Progenitor cell of endocrine pancreas (in vitro differentiated cells): ENCODE measurements at regions not wholly inside any gene's neighbourhood (a gene's known extent, or its start where the extent isn't known, plus 50 kb on each side); places are given as distances from the start of the nearest gene placed in this dataset.

Experiments used
- DNase-seq: peaks from one replicate; pipeline ENCODE4 v3.0.0; 2021; ENCODE audit warnings: low spot score; ENCODE audit not compliant: unreplicated experiment
- H3K27ac Mint-ChIP-seq: 2 replicates; pipeline ENCODE4 v1.8.0; 2021; ENCODE audit warnings: mild to moderate bottlenecking, moderate library complexity, mixed read lengths
- H3K27me3 Mint-ChIP-seq: 2 replicates; pipeline ENCODE4 v1.8.0; 2021; ENCODE audit warnings: mixed read lengths
- H3K36me3 Mint-ChIP-seq: 2 replicates; pipeline ENCODE4 v1.8.0; 2022; ENCODE audit warnings: mixed read lengths; ENCODE audit not compliant: insufficient read depth
- H3K4me1 Mint-ChIP-seq: 2 replicates; pipeline ENCODE4 v1.8.0; 2021; ENCODE audit warnings: low read depth, mixed read lengths
- H3K4me3 Mint-ChIP-seq: 2 replicates; pipeline ENCODE4 v1.8.0; 2021; ENCODE audit warnings: low read depth, mild to moderate bottlenecking, moderate library complexity, mixed read lengths
- H3K9me3 Mint-ChIP-seq: 2 replicates; pipeline ENCODE4 v1.8.0; 2021; ENCODE audit warnings: low read depth, mixed read lengths
- CTCF ChIP-seq: fragments of 200-600 bp; sonication (generic); IDR thresholded peaks from one replicate; pipeline ENCODE4 v1.5.0; 2021; ENCODE audit warnings: antibody characterized with exemption, mild to moderate bottlenecking; ENCODE audit not compliant: unreplicated experiment

- H3K9me3 Mint-ChIP-seq: no peaks in the 10 kb centered on the region
- no peak for DNase-seq
- no peak overlapping the region for H3K4me3 Mint-ChIP-seq
- no peaks in the 10 kb centered on the region for H3K4me1 Mint-ChIP-seq
- no peaks in the 10 kb centered on the region for H3K36me3 Mint-ChIP-seq
- no peak for TF ChIP-seq CTCF
- H3K27ac Mint-ChIP-seq: no peak overlapping the region
- H3K27me3 Mint-ChIP-seq: no peaks in the 10 kb centered on the region
Observed at GRCh38 chr9:99392986-99393385, 170.9 kb downstream of the SEC61B start.

DNA sequence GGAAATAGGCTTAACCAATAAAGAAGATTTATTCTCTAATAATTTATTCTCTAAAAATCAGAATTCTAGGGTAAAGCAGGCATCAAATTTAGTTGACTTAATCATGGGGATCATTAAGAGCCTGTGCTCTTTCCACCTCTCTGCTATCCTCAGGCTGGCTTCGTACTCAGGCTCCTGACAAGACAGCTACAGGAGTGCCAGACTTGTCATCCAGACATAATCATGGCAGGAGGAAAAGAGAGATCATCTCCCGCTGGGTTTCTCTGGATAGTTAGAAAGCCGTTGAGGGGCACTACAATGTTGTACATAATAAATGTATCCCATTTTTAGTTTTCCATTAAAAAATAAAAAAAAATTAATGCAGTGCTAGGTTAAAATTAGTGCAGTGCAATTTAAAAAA lies 171.9 kb downstream of the SEC61B start:
- no peak overlapping the region for H3K27ac Mint-ChIP-seq

GRCh38 chr9:99398241-99398640 lies 176.2 kb downstream of the SEC61B start:
- no peaks in the 10 kb centered on the region for H3K4me1 Mint-ChIP-seq
- TF ChIP-seq CTCF: no peak
- DNase-seq: no peak
- no peaks in the 10 kb centered on the region for H3K36me3 Mint-ChIP-seq
- no peaks in the 10 kb centered on the region for H3K9me3 Mint-ChIP-seq
- H3K27ac Mint-ChIP-seq: no peak overlapping the region
- H3K27me3 Mint-ChIP-seq: no peaks in the 10 kb centered on the region
- H3K4me3 Mint-ChIP-seq: no peak overlapping the region

More for the DNA sequence above, 171.9 kb downstream of the SEC61B start:
- H3K4me3 Mint-ChIP-seq: no peak overlapping the region
- DNase-seq: no peak
- TF ChIP-seq CTCF: no peak
- no peaks in the 10 kb centered on the region for H3K27me3 Mint-ChIP-seq
- no peaks in the 10 kb centered on the region for H3K9me3 Mint-ChIP-seq
- no peaks in the 10 kb centered on the region for H3K36me3 Mint-ChIP-seq
- no peaks in the 10 kb centered on the region for H3K4me1 Mint-ChIP-seq

DNA sequence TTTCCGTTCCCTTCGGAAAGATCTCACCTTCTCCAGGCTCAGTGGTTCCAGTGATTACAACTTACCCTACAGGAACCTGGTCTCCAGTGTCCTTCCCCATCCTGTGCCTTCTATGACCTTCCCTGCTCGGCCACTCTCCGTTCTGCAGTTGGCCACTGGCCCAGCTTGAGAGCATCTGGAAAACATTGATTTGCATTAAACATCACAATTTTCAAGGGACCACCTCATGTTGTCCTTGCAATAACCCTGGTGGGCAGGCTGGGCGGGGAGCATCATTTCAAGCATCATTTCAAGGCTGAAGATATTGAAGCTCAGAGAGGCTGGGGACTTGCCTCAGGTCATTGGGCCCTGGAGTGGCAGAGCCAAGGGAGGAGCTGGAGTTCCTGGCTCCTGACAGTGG lies 177.4 kb downstream of the SEC61B start:
- Mint-ChIP-seq H3K9me3 (no peaks in the 10 kb centered on the region), H3K4me1 (no peaks in the 10 kb centered on the region), H3K4me3 (no peak overlapping the region), H3K27me3 (no peaks in the 10 kb centered on the region), H3K27ac (no peak overlapping the region), H3K36me3 (no peaks in the 10 kb centered on the region)
- no peak for TF ChIP-seq CTCF
- DNase-seq: no peak

GRCh38 chr9:99400184-99400731 lies 178.2 kb downstream of the SEC61B start:
- no peaks in the 10 kb centered on the region for H3K4me1 Mint-ChIP-seq
- no peaks in the 10 kb centered on the region for H3K36me3 Mint-ChIP-seq
- DNase-seq: no peak
- H3K27ac Mint-ChIP-seq: no peak overlapping the region
- no peak overlapping the region for H3K4me3 Mint-ChIP-seq
- H3K27me3 Mint-ChIP-seq: no peaks in the 10 kb centered on the region
- no peak for TF ChIP-seq CTCF
- no peaks in the 10 kb centered on the region for H3K9me3 Mint-ChIP-seq
